NCI-H526 treated with DMSO at 0.1 percent for 48 hours (cell line): ENCODE measurements at regions not wholly inside any gene's neighbourhood (a gene's known extent, or its start where the extent isn't known, plus 50 kb on each side); places are given as distances from the start of the nearest gene placed in this dataset.
"Not testable (repeated sequence)": the region's sequence is repeated elsewhere in the genome, so short reads cannot be mapped to it uniquely, and the experiment has no call there.

Source experiments
- DNase-seq: peaks from one replicate; lab custom pipeline; 2025; lab: John Stamatoyannopoulos, UW

GRCh38 chr1:238364214-238364892, 473.6 kb upstream of the ZP4 start:
- no peak for DNase-seq

- no peak for DNase-seq
Observed at GRCh38 chr1:238360474-238360873, 469.8 kb upstream of the ZP4 start.

- no peak for DNase-seq
Observed at GRCh38 chr1:238350471-238350870, 459.7 kb upstream of the ZP4 start.

- no peak for DNase-seq
Observed at GRCh38 chr1:238346340-238346739, 455.6 kb upstream of the ZP4 start.

GRCh38 chr1:238345837-238346236, 455.1 kb upstream of the ZP4 start:
- DNase-seq, result no peak

- no peak for DNase-seq
Observed at GRCh38 chr1:238343852-238344251, 453.1 kb upstream of the ZP4 start.

- no peak for DNase-seq
Observed at GRCh38 chr1:238341395-238341794, 450.7 kb upstream of the ZP4 start.

GRCh38 chr1:238340989-238341388, 450.3 kb upstream of the ZP4 start:
- no peak for DNase-seq

GRCh38 chr1:238336531-238336930, 445.8 kb upstream of the ZP4 start:
- DNase-seq, result no peak

- DNase-seq, result no peak
Observed at GRCh38 chr1:238334170-238334569, 443.4 kb upstream of the ZP4 start.

- DNase-seq, result no peak
Observed at GRCh38 chr1:238331557-238331956, 440.8 kb upstream of the ZP4 start.

GRCh38 chr1:238329671-238330070, 438.9 kb upstream of the ZP4 start:
- no peak for DNase-seq

GRCh38 chr1:238327033-238327432, 436.3 kb upstream of the ZP4 start:
- not testable (repeated sequence) for DNase-seq

- not testable (repeated sequence) for DNase-seq
Observed at GRCh38 chr1:238326479-238326878, 435.8 kb upstream of the ZP4 start.

GRCh38 chr1:238324211-238324864, 433.6 kb upstream of the ZP4 start:
- DNase-seq, result no peak

- DNase-seq, result no peak
Observed at GRCh38 chr1:238323490-238323889, 432.8 kb upstream of the ZP4 start.

- DNase-seq, result no peak
Observed at GRCh38 chr1:238319957-238320356, 429.2 kb upstream of the ZP4 start.

GRCh38 chr1:238318294-238319110, 427.8 kb upstream of the ZP4 start:
- no peak for DNase-seq

- DNase-seq, result no peak
Observed at GRCh38 chr1:238312969-238313368, 422.2 kb upstream of the ZP4 start.

GRCh38 chr1:238306411-238306810, 415.7 kb upstream of the ZP4 start:
- DNase-seq, result no peak

GRCh38 chr1:238302646-238303045, 411.9 kb upstream of the ZP4 start:
- no peak for DNase-seq

- no peak for DNase-seq
Observed at GRCh38 chr1:238296371-238296770, 405.6 kb upstream of the ZP4 start.

GRCh38 chr1:238293075-238293474, 402.4 kb upstream of the ZP4 start:
- no peak for DNase-seq
